AG09309 (cell line): ENCODE measurements at regions not wholly inside any gene's neighbourhood (a gene's known extent, or its start where the extent isn't known, plus 50 kb on each side); places are given as distances from the start of the nearest gene placed in this dataset.
"Not testable (repeated sequence)": the region's sequence is repeated elsewhere in the genome, so short reads cannot be mapped to it uniquely, and the experiment has no call there.

Experiments used
- DNase-seq: peaks from one replicate; pipeline ENCODE4 v3.0.0-alpha.2; 2010; ENCODE audit warnings: low read depth
- H3K4me3 ChIP-seq: 2 replicates; pipeline ENCODE4 v1.5.1; 2011; ENCODE audit warnings: mild to moderate bottlenecking, low read depth, low read length, moderate library complexity; ENCODE audit not compliant: control insufficient read depth
- CTCF ChIP-seq: IDR thresholded peaks from 2 replicates; pipeline ENCODE4 v1.5.1; 2011; ENCODE audit warnings: mild to moderate bottlenecking, low read depth, low read length, inconsistent platforms; ENCODE audit not compliant: insufficient read depth, control insufficient read depth; ENCODE audit errors: missing control alignments

DNA sequence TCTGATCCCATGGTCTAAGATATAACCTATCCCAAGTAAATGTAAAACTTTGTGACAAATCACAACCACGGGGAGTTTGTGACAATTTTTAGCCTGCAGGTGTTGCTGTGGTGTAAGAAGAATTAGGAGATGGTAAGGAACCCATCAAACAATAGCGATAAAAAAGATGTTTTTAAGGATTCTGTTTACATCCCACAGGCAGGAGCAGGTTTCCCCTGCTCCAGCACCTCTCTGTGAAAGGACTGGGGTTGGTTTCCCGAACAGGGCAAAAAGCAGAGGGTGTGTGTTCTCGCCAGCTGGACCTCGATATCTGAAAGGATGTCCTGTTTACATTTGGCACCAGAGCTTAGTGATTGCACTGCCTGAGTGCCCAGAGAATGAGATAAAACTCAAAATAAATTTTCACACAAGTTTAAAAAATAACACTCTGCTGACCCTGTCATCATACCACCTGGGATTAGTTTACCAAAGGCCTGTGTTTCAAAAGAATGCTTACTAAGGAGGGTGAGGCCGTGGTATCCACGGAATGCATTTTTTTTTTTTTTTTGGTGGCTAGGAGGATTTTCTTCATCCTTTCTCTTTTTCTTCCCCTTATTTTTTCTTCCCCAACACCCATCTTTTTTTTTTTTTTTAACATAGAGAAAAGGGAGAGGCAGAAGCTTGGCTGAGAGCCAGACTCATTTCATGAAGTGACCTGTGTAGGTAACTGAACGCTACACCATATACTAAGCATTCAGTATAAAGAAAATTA is 151.8 kb upstream of the DPH6 start:
- H3K4me3 ChIP-seq = no peak overlapping the region
- peak; percentile 12 for TF ChIP-seq CTCF
- DNase-seq = peak; percentile 45

DNA sequence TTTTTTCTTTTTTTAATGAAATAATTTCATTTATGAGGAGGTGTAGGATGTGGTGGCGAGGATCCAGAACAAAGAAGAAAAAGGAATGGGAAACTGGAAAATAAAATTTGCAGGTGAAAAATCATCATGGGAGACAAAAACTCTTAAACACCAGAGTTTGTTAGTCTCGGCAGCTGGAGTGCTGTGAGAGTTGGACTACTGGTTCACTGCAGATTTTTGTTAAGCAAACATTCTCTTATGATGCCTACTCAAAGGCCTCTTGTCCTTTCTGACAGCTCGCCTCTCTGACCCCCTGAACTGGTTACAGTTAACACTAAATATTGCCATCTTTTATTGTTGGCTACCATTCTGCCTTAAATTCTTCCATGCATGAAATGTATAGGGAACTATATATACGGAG is 152.4 kb upstream of the DPH6 start:
- no peak for DNase-seq
- no peak for TF ChIP-seq CTCF
- H3K4me3 ChIP-seq = no peak overlapping the region

- no peak for DNase-seq
- TF ChIP-seq CTCF = no peak
- no peak overlapping the region for H3K4me3 ChIP-seq
These were observed 153.1 kb upstream of the DPH6 start for GRCh38 chr15:35698966-35699575.

GRCh38 chr15:35700091-35700593 is 154.2 kb upstream of the DPH6 start:
- not testable (repeated sequence) for H3K4me3 ChIP-seq, DNase-seq

DNA sequence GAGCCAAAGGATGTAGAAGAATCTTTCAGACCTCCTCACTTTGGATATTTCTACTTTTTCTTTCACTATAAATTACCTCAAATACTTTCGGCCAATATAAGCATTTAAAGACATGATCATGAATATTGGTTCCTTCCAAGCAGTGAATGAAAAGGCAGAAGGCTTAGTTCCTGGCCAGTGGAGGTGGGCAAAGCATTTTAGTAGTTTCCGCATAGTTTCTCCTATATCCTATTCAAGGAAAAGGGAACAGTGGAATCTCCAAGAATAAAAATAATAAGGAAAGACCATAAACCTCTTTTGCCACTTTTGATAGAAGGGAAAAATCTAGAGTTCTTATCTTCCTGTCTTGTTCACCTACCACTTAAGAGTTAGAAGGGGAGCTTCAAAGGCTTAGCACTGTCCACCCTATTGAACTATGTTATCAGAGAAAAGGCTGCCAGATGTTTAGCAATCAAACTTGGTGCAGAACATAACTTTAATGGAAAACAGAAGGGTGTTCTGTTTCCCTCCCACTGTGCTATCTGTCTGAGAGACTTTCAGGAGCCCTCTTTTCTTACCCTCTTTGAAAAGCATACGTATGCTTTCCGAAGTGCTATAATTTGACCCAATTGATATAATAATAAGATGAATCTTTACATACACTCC is 155.6 kb upstream of the DPH6 start:
- no peak for DNase-seq
- no peak for TF ChIP-seq CTCF
- H3K4me3 ChIP-seq = no peak overlapping the region

DNA sequence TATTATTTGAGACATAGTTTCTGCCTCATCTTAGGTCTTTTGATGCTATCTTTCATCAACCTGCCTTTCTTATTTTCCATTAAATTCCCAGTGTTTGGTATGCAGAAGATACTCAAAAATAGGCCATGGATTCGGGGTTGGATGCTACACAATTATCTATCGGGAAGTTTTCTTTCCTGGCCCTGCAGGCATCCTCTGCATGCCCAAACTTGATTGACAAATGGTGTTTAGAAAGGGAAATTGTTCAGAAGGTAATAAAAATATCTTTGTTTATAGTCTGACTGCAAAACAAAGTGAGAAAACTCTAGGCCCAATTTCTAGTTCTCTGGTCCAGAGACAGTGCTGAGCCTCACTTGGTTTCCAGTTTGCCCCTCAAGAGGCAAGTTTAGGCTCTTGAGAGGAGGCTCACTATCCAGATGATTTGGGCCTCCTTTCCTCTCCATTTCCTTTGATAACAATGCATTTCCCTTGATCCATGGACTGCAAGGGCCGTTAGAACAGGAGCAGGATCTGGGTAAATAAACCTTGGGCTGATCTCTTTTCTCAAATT is 157.1 kb upstream of the DPH6 start:
- no peak for DNase-seq
- H3K4me3 ChIP-seq = no peak overlapping the region
- no peak for TF ChIP-seq CTCF
